Testis (tissue), 2 donors: ENCODE measurements at regions not wholly inside any gene's neighbourhood (a gene's known extent, or its start where the extent isn't known, plus 50 kb on each side); places are given as distances from the start of the nearest gene placed in this dataset.
"Not testable (repeated sequence)": the region's sequence is repeated elsewhere in the genome, so short reads cannot be mapped to it uniquely, and the experiment has no call there.

Experiments
- DNase-seq: peaks from one replicate; pipeline ENCODE4 v3.0.0-alpha.2; 2019
- H3K27ac ChIP-seq, 2 donors: fragments of 200-600 bp; sonication (generic); one replicate each; pipeline ENCODE4 v1.5.1; 2019
- H3K27me3 ChIP-seq: fragments of 200-600 bp; sonication (generic); one replicate; pipeline ENCODE4 v1.5.1; 2019
- H3K36me3 ChIP-seq: fragments of 200-600 bp; sonication (generic); one replicate; pipeline ENCODE4 v1.5.1; 2017; ENCODE audit warnings: low read depth; ENCODE audit errors: missing control alignments
- H3K4me1 ChIP-seq: fragments of 200-600 bp; sonication (generic); one replicate; pipeline ENCODE4 v1.5.1; 2019
- H3K4me3 ChIP-seq, 2 donors: fragments of 200-600 bp; sonication (generic); one replicate each; pipeline ENCODE4 v1.5.1; 2017 to 2019
- H3K9me3 ChIP-seq: fragments of 200-600 bp; sonication (generic); one replicate; pipeline ENCODE4 v1.5.1; 2017
- POLR2A ChIP-seq: fragments of 450-650 bp; IDR thresholded peaks from one replicate; pipeline ENCODE4 v1.6.1; 2017; ENCODE audit warnings: antibody characterized with exemption, mild to moderate bottlenecking, moderate library complexity
- whole genome bisulfite sequencing, 2 donors: methylation state at CpG; one replicate each; pipeline ENCODE4 v1.1.5; 2018; 5-methylcytosine and 5-hydroxymethylcytosine counted together
- intact Hi-C: fragments of 100-400 bp; cut with DNase I; formaldehyde crosslinking; loops from one replicate; pipeline ENCODE4 v1.15.1; 2023; ENCODE audit warnings: low total_unique reads
- TF ChIP-seq, protein P1 (sequence below), 3 experiments: fragments of 450-650 bp in 2 of 3; fragments of 200-600 bp in 1 of 3; sonication (generic) in 1 of 3; IDR thresholded peaks; one replicate each; pipeline ENCODE4 v1.5.1; 2016 to 2019; ENCODE audit warnings: antibody characterized with exemption in 3 of 3, mild to moderate bottlenecking in 2 of 3, moderate library complexity in 1 of 3

DNA sequence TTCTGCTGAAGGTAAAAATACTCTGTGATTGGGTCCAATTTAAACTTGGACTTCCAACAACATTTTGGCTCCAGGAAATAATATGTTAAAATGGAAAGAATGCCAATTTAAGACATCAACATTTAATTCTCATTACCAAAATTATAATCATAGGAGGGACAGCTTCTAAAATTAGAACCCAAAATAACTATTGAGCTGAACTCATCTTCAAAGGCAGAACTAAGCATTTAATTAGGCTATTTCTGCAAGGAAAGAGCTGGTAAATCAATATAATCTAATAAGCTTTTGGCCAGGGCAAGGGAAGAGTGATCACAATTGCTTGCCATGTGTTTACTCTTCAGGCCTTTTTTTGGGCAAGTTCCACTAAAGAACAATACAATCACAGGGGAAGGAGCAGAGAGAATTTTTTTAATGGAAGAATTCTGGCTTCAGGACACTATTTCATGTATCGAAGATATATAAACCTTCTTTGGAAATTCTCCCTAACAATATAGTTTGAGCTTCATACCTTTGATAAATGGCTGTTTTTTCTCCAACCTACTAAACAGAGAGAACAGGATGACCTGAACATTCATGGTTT, 133.1 kb upstream of the PTBP2 start:
- no peak overlapping the region for H3K27ac ChIP-seq
- H3K4me3 ChIP-seq: no peak overlapping the region
- no peaks in the 10 kb centered on the region for H3K9me3 ChIP-seq
- no peaks in the 10 kb centered on the region for H3K27me3 ChIP-seq
- WGBS, 2 donors: 36 to 42% methylated on average over 1 of the region's 1 CpG
- H3K36me3 ChIP-seq: no peaks in the 10 kb centered on the region
- TF ChIP-seq POLR2A: no peak
- TF ChIP-seq, protein P1, sequence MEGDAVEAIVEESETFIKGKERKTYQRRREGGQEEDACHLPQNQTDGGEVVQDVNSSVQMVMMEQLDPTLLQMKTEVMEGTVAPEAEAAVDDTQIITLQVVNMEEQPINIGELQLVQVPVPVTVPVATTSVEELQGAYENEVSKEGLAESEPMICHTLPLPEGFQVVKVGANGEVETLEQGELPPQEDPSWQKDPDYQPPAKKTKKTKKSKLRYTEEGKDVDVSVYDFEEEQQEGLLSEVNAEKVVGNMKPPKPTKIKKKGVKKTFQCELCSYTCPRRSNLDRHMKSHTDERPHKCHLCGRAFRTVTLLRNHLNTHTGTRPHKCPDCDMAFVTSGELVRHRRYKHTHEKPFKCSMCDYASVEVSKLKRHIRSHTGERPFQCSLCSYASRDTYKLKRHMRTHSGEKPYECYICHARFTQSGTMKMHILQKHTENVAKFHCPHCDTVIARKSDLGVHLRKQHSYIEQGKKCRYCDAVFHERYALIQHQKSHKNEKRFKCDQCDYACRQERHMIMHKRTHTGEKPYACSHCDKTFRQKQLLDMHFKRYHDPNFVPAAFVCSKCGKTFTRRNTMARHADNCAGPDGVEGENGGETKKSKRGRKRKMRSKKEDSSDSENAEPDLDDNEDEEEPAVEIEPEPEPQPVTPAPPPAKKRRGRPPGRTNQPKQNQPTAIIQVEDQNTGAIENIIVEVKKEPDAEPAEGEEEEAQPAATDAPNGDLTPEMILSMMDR (IDR thresholded peaks at IDR 0.05): no peak
- intact Hi-C loops: no loop called here
- H3K4me1 ChIP-seq: no peaks in the 10 kb centered on the region
- DNase-seq: no peak

DNA sequence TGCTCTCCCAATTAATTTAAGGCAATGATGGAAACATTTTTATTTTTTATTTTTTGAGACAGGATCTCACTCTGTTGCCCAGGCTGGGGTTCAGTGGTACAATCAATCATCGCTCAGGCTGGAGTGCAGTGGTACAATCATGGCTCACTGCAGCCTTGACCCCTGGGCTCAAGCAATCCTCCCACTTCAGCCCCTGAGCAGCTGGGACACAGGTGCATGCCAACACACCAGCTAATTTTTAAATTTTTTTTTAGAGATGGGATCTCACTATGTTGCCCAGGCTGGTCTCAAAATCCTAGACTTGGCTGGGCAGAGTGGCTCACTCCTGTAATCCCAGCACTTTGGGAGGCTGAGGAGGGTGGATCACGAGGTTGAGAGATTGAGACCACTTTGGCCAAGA, 126.1 kb upstream of the PTBP2 start:
- H3K4me3 ChIP-seq, H3K36me3 ChIP-seq, DNase-seq, H3K27me3 ChIP-seq, H3K9me3 ChIP-seq, H3K27ac ChIP-seq, intact Hi-C loops, H3K4me1 ChIP-seq: not testable (repeated sequence)
- WGBS, 2 donors: 89 to 94% methylated on average over 2 of the region's 2 CpGs

DNA sequence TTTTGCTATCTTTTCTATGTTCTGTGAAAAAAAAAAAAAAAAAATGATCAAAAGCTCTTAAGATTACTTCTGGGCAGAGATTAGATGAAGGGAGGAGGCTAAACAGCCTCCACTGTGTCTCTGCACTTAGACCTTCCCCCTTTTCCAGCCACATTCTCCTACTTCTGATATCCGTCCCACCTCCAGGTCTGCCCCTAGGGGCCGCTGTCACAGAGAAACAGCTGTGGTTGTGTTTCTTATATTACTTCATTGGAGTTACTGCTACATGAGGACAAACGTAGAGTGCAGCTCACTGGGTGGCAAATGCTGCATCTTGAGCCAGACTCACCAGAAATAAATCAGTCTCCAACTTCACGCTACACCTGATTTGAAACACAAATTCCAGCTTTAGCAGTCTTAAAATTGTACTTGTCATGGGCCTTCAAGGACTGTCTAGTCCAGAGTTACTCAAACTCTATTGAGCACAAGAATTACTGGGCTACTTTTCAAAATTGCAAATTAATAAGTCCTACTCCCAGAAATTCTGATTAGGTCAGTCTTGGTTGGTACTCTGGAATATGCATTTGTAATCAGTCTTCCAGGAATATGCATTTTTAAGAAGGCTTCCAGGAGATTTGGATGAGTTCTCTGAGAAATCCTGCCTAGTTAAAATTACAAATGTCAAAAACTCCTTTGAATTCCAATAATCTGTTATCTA, 125.2 kb upstream of the PTBP2 start:
- Histone ChIP-seq H3K9me3 (no peaks in the 10 kb centered on the region), H3K27me3 (no peaks in the 10 kb centered on the region), H3K36me3 (no peaks in the 10 kb centered on the region), H3K27ac (no peak overlapping the region), H3K4me1 (no peaks in the 10 kb centered on the region), H3K4me3 (no peak overlapping the region)
- 58 to 64% methylated on average over 4 of the region's 4 CpGs for WGBS, 2 donors
- intact Hi-C loops: no loop called here
- no peak for TF ChIP-seq POLR2A
- TF ChIP-seq, protein P1 (IDR thresholded peaks at IDR 0.05): no peak
- peak; percentile 26 for DNase-seq

DNA sequence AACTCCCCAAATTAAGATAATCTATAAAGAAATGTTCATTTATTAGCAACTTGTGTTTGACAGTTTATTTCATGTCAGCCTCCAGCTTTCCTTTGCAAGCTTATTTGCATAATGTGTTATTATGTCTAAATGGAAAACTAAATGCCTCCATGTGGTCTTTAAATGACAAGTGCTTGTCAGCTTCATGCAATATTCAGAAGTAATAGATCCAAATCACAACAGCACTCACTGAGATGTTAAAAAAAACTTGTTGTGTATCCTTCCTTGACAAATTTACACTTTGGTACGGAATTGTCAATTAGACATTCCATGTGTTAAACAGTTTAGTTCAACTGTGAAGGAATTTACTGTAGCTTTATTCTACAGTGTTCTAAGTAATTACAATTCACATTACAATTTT, 124.4 kb upstream of the PTBP2 start:
- H3K36me3 ChIP-seq: no peaks in the 10 kb centered on the region
- intact Hi-C loops: no loop called here
- DNase-seq: no peak
- no peak overlapping the region for H3K4me3 ChIP-seq
- TF ChIP-seq POLR2A: no peak
- TF ChIP-seq, protein P1 (IDR thresholded peaks at IDR 0.05): no peak
- H3K9me3 ChIP-seq: no peaks in the 10 kb centered on the region
- 52 to 54% methylated on average over 1 of the region's 1 CpG for WGBS, 2 donors
- H3K27me3 ChIP-seq: no peaks in the 10 kb centered on the region
- no peaks in the 10 kb centered on the region for H3K4me1 ChIP-seq
- H3K27ac ChIP-seq: no peak overlapping the region

DNA sequence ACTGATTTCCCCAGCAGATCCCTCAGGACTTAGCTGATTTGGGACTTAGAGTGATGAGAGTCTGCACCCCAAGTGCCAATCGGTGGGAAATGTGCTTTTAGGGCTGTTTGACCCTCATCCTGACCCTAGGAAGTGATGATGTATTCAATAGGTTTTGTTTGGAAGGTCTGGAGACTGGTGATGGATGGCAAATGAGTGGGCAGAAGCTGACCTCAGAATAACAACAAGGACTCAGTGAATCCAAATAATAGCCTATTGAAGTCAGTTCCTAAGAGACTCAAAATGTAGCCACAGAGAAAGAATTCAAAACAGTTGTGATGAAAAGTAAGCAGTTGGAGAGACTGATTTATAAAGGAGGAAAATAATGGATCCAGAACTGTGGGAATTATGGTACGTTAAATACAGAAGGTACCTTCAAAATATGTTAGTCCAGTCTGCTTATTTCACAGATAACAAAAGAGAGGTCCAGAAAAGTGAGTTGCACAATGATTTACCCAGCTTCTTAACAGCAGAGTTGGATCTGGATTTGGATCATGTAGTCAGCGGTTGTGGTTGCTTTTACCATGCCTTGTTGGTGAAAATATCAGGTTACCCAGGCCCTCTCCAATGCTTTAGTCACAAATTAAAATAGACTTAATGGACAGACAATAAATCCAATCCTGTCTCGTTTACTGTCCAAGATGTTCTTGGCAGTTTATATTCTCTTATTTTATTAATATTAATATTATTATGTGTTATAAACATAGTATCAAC, 123.0 kb upstream of the PTBP2 start:
- TF ChIP-seq, protein P1 (IDR thresholded peaks at IDR 0.05): no peak
- no peak for TF ChIP-seq POLR2A
- H3K9me3 ChIP-seq: no peaks in the 10 kb centered on the region
- no peak overlapping the region for H3K4me3 ChIP-seq
- WGBS, 2 donors: 75 to 83% methylated on average over 4 of the region's 4 CpGs
- no peaks in the 10 kb centered on the region for H3K4me1 ChIP-seq
- intact Hi-C loops: no loop called here
- no peak for DNase-seq
- H3K27ac ChIP-seq: no peak overlapping the region
- no peaks in the 10 kb centered on the region for H3K36me3 ChIP-seq
- H3K27me3 ChIP-seq: no peaks in the 10 kb centered on the region

DNA sequence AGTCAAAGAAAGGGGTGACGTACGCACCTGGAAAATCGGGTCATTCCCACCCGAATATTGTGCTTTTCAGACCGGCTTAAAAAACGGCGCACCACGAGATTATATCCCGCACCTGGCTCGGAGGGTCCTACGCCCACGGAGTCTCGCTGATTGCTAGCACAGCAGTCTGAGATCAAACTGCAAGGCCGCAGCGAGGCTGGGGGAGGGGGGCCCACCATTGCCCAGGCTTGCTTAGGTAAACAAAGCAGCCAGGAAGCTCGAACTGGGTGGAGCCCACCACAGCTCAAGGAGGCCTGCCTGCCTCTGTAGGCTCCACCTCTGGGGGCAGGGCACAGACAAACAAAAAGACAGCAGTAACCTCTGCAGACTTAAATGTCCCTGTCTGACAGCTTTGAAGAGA, 117.0 kb upstream of the PTBP2 start:
- H3K4me3 ChIP-seq, H3K27ac ChIP-seq, intact Hi-C loops, H3K4me1 ChIP-seq, H3K27me3 ChIP-seq, H3K36me3 ChIP-seq, DNase-seq, H3K9me3 ChIP-seq: not testable (repeated sequence)
- 90 to 96% methylated on average over 5 to 16 of the region's 16 CpGs for WGBS, 2 donors

DNA sequence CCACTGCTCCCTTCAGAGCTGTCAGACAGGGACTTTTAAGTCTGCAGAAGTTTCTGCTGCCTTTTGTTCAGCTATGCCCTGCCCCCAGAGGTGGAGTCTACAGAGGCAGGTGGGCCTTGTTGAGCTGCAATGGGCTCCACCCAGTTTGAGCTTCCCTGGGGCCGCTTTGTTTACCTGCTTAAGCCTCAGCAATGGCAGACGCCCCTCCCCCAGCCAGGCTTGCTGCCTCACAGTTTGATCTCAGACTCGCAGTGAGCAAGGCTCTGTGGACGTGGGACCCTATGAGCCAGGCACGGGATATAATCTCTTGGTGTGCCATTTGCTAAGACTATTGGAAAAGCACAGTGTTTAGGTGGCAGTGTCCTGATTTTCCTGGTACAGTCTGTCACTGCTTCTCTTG, 104.2 kb upstream of the PTBP2 start:
- H3K4me3 ChIP-seq, H3K27me3 ChIP-seq, H3K4me1 ChIP-seq, intact Hi-C loops, H3K9me3 ChIP-seq, H3K36me3 ChIP-seq, H3K27ac ChIP-seq, DNase-seq: not testable (repeated sequence)
- 80 to 100% methylated on average over 1 to 5 of the region's 5 CpGs for WGBS, 2 donors
